ENCODE measurements at regions not wholly inside any gene's neighbourhood (a gene's known extent, or its start where the extent isn't known, plus 50 kb on each side); places are given as distances from the start of the nearest gene placed in this dataset.

DNA sequence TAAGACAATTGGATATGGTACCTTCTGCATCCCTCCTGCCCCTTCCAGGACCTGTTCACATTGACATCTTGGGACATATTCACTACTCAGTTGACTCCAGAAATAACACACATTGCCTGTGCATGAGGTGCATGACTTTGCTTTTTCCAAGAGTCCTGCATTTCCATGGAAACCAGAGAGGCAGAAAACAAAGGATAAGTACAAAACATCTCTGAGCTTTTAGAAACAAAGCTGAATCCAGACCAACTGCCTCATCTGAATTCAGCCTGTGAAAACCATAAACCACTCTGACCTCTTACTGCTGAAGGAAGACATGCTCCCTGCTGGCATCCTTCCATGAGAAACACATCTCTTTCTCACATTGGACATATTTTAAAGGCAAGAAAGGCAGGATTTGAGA lies 695.1 kb downstream of the TAF11L14 start:
- TF ChIP-seq, protein P1, sequence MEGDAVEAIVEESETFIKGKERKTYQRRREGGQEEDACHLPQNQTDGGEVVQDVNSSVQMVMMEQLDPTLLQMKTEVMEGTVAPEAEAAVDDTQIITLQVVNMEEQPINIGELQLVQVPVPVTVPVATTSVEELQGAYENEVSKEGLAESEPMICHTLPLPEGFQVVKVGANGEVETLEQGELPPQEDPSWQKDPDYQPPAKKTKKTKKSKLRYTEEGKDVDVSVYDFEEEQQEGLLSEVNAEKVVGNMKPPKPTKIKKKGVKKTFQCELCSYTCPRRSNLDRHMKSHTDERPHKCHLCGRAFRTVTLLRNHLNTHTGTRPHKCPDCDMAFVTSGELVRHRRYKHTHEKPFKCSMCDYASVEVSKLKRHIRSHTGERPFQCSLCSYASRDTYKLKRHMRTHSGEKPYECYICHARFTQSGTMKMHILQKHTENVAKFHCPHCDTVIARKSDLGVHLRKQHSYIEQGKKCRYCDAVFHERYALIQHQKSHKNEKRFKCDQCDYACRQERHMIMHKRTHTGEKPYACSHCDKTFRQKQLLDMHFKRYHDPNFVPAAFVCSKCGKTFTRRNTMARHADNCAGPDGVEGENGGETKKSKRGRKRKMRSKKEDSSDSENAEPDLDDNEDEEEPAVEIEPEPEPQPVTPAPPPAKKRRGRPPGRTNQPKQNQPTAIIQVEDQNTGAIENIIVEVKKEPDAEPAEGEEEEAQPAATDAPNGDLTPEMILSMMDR (IDR thresholded peaks at IDR 0.05): no peak
- TF ChIP-seq POLR2AphosphoS5 (IDR thresholded peaks at IDR 0.05): no peak
